ENCODE measurements at regions not wholly inside any gene's neighbourhood (a gene's known extent, or its start where the extent isn't known, plus 50 kb on each side); places are given as distances from the start of the nearest gene placed in this dataset.

- intact Hi-C loops (cut with DNase I; ENCODE audit: low total_unique reads) (no loop called here), in situ Hi-C loops (cut with MboI; ENCODE audit: low sequenced_read_pairs in 4 of 4) (no loop called here)
- Histone ChIP-seq H3K27ac (no peak overlapping the region), H3K27me3 (no peaks in the 10 kb centered on the region), H3K4me3 (no peak overlapping the region), H3K36me3 (no peaks in the 10 kb centered on the region), H3K4me1 (peaks cover 0 to 4% of the 10 kb centered on the region in 2 donors), H3K9me3 (no peaks in the 10 kb centered on the region)
- TF ChIP-seq CTCF (IDR thresholded peaks at IDR 0.05 in 4 of 5, conservative IDR thresholded peaks at IDR 0.05 in 1 of 5) (no peak), POLR2A (IDR thresholded peaks at IDR 0.05) (no peak)
- ATAC-seq (no peak), DNase-seq (no peak)
Observed at GRCh38 chr7:85521108-85521694, 334.3 kb upstream of the SEMA3D start.

- in situ Hi-C loops (cut with MboI; ENCODE audit: low sequenced_read_pairs in 4 of 4) = no loop called here
Observed at GRCh38 chr7:85520175-85520574, 333.3 kb upstream of the SEMA3D start.

GRCh38 chr7:85516675-85517074 is 329.8 kb upstream of the SEMA3D start:
- Histone ChIP-seq H3K27me3 (no peaks in the 10 kb centered on the region), H3K9me3 (no peaks in the 10 kb centered on the region), H3K4me3 (no peak overlapping the region), H3K36me3 (no peaks in the 10 kb centered on the region), H3K4me1 (peaks cover 0 to 4% of the 10 kb centered on the region in 2 donors), H3K27ac (no peak overlapping the region)
- DNase-seq (no peak), ATAC-seq (no peak)
- intact Hi-C loops (cut with DNase I; ENCODE audit: low total_unique reads) = no loop called here
- in situ Hi-C loops (cut with MboI; ENCODE audit: low sequenced_read_pairs in 4 of 4) = no loop called here
- TF ChIP-seq CTCF (IDR thresholded peaks at IDR 0.05 in 4 of 5, conservative IDR thresholded peaks at IDR 0.05 in 1 of 5) (no peak), POLR2A (IDR thresholded peaks at IDR 0.05) (no peak)

More at GRCh38 chr7:85520175-85520574, 333.3 kb upstream of the SEMA3D start:
- no peak overlapping the region for H3K4me3 ChIP-seq
- no peak for DNase-seq
- H3K4me1 ChIP-seq = peaks cover 0 to 4% of the 10 kb centered on the region in 2 donors
- no peak for ATAC-seq
- H3K9me3 ChIP-seq = no peaks in the 10 kb centered on the region
- H3K36me3 ChIP-seq = no peaks in the 10 kb centered on the region
- no peak overlapping the region for H3K27ac ChIP-seq
- H3K27me3 ChIP-seq = no peaks in the 10 kb centered on the region
- intact Hi-C loops (cut with DNase I; ENCODE audit: low total_unique reads) = no loop called here
- no peak for TF ChIP-seq CTCF (IDR thresholded peaks at IDR 0.05 in 4 of 5, conservative IDR thresholded peaks at IDR 0.05 in 1 of 5)
- TF ChIP-seq POLR2A (IDR thresholded peaks at IDR 0.05) = no peak

GRCh38 chr7:85512790-85513189 is 325.9 kb upstream of the SEMA3D start:
- in situ Hi-C loops (cut with MboI; ENCODE audit: low sequenced_read_pairs in 4 of 4) (no loop called here), intact Hi-C loops (cut with DNase I; ENCODE audit: low total_unique reads) (no loop called here)
- TF ChIP-seq CTCF (IDR thresholded peaks at IDR 0.05 in 4 of 5, conservative IDR thresholded peaks at IDR 0.05 in 1 of 5) (no peak), POLR2A (IDR thresholded peaks at IDR 0.05) (no peak)
- no peak overlapping the region for H3K27ac ChIP-seq
- H3K4me3 ChIP-seq = no peak overlapping the region
- H3K36me3 ChIP-seq = no peaks in the 10 kb centered on the region
- H3K9me3 ChIP-seq = no peaks in the 10 kb centered on the region
- no peak for ATAC-seq
- no peak for DNase-seq
- H3K4me1 ChIP-seq = no peaks in the 10 kb centered on the region
- no peaks in the 10 kb centered on the region for H3K27me3 ChIP-seq

- no peaks in the 10 kb centered on the region for H3K27me3 ChIP-seq
- H3K4me1 ChIP-seq = no peaks in the 10 kb centered on the region
- TF ChIP-seq CTCF (IDR thresholded peaks at IDR 0.05 in 4 of 5, conservative IDR thresholded peaks at IDR 0.05 in 1 of 5) = no peak
- no peak for TF ChIP-seq POLR2A (IDR thresholded peaks at IDR 0.05)
- ATAC-seq (no peak), DNase-seq (no peak)
- H3K4me3 ChIP-seq = no peak overlapping the region
- H3K9me3 ChIP-seq = no peaks in the 10 kb centered on the region
- intact Hi-C loops (cut with DNase I; ENCODE audit: low total_unique reads) = no loop called here
- H3K27ac ChIP-seq = no peak overlapping the region
- in situ Hi-C loops (cut with MboI; ENCODE audit: low sequenced_read_pairs in 4 of 4) = no loop called here
- no peaks in the 10 kb centered on the region for H3K36me3 ChIP-seq
Observed at GRCh38 chr7:85510287-85510686, 323.4 kb upstream of the SEMA3D start.
